ENCODE measurements at regions not wholly inside any gene's neighbourhood (a gene's known extent, or its start where the extent isn't known, plus 50 kb on each side); places are given as distances from the start of the nearest gene placed in this dataset.

DNA sequence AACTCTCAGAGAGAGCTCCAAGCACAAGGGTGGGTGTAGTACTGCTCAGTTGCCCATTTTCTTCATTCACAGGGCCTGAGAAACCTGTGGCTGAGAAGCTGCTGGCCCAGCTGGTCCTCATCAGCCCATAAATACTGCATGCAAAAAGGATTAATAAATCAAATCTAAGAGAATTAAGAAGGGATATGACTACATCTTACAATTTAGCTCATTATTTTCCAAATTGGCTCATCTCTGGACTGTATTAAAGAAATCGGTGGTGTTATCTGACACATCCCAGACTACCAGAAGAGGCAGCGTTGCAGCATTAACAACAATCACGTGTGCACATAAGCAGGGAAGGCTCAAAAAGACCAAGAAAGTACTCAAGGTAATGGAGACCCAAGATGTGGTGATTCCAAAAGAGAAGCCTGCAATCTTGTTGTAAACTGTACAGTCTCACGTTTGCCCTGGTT lies 90.7 kb downstream of the CD24 start:
- 39 to 58% methylated on average over 4 of the region's 4 CpGs for WGBS, 2 donors
- DNase-seq, result no peak
- H3K4me1 ChIP-seq, result no peaks in the 10 kb centered on the region
- no peaks in the 10 kb centered on the region for H3K9me3 ChIP-seq
- intact Hi-C loops (cut with DNase I; ENCODE audit: low total_unique reads), result no loop called here
- no peak overlapping the region for H3K27ac ChIP-seq
- TF ChIP-seq, protein P1, sequence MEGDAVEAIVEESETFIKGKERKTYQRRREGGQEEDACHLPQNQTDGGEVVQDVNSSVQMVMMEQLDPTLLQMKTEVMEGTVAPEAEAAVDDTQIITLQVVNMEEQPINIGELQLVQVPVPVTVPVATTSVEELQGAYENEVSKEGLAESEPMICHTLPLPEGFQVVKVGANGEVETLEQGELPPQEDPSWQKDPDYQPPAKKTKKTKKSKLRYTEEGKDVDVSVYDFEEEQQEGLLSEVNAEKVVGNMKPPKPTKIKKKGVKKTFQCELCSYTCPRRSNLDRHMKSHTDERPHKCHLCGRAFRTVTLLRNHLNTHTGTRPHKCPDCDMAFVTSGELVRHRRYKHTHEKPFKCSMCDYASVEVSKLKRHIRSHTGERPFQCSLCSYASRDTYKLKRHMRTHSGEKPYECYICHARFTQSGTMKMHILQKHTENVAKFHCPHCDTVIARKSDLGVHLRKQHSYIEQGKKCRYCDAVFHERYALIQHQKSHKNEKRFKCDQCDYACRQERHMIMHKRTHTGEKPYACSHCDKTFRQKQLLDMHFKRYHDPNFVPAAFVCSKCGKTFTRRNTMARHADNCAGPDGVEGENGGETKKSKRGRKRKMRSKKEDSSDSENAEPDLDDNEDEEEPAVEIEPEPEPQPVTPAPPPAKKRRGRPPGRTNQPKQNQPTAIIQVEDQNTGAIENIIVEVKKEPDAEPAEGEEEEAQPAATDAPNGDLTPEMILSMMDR (IDR thresholded peaks at IDR 0.05), result no peak
- no peak for TF ChIP-seq POLR2A (IDR thresholded peaks at IDR 0.05)
- no peak overlapping the region for H3K4me3 ChIP-seq
- no peaks in the 10 kb centered on the region for H3K27me3 ChIP-seq
- no peaks in the 10 kb centered on the region for H3K36me3 ChIP-seq (ENCODE audit: low read depth, missing control alignments)

DNA sequence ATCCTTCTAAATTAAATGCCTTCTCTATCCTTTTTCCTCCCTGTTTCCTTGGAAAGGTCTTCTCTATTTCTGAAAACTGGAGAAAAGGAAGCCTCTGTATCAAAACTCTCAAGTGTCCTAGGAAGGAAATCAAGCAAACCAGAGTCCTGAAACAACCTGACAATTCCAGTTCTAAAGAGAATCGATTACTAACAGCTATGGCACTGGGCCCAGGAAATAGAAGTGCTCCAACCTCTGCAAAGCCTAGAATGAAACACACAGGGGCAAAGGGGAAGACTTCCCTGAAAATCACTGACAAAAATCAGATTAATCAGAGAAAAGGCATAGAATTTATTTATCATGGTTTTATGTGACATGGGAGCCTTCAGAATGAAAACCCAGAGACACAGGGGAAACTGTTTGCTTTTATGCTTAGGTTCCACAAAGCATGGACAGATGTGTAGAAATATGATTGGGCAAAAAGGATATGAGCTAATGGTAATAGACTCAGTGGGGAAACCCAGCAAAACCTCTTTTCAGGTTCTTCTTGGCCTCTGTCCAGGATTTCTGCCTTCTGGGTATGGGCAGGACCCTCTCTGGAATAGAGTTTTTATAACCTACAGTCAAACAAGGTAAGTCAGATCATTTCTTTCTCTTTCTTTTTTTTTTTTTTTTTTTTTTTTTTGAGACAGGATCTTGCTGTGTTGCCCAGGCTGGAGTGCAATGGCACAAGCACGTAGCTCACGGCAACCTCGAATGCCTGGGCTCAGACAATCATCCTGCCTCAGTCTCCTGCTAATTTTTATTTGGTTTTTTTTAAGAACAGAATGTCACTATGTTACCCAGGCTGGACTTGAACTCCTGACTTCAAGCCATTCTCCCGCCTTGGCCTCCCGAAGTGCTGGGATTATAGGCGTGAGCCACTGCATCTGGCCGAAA lies 91.7 kb downstream of the CD24 start:
- WGBS, 2 donors, result 92 to 97% methylated on average over 8 of the region's 8 CpGs
- no peak overlapping the region for H3K27ac ChIP-seq
- TF ChIP-seq, protein P1 (IDR thresholded peaks at IDR 0.05), result no peak
- TF ChIP-seq POLR2A (IDR thresholded peaks at IDR 0.05), result no peak

DNA sequence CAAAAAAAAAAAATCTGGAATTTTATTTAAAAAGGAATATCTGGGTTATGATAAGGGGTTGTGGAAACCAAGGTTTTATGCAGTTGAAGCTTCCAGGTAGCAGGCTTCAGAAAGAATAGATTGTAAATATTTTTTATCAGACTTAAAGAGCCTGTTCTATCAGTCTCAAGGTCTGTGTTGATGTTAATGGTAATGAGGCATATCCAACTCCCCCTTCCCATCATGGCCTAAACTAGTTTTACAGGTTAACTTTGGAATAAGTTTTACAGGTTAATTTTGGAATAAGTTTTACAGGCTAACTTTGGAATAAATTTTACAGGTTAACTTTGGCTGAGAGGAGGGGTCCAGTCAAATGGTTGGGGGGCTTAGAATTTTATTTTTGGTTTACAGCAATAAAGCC lies 92.4 kb downstream of the CD24 start:
- TF ChIP-seq, protein P1 (IDR thresholded peaks at IDR 0.05), result no peak
- TF ChIP-seq POLR2A (IDR thresholded peaks at IDR 0.05), result no peak
- Histone ChIP-seq H3K36me3 (ENCODE audit: low read depth, missing control alignments) (no peaks in the 10 kb centered on the region), H3K4me3 (no peak overlapping the region), H3K27me3 (no peaks in the 10 kb centered on the region), H3K9me3 (no peaks in the 10 kb centered on the region), H3K27ac (no peak overlapping the region), H3K4me1 (no peaks in the 10 kb centered on the region)
- intact Hi-C loops (cut with DNase I; ENCODE audit: low total_unique reads), result no loop called here
- no peak for DNase-seq

More for the DNA sequence above, 91.7 kb downstream of the CD24 start:
- Histone ChIP-seq H3K27me3 (no peaks in the 10 kb centered on the region), H3K36me3 (ENCODE audit: low read depth, missing control alignments) (no peaks in the 10 kb centered on the region), H3K4me3 (no peak overlapping the region), H3K9me3 (no peaks in the 10 kb centered on the region), H3K4me1 (no peaks in the 10 kb centered on the region)
- no peak for DNase-seq
- intact Hi-C loops (cut with DNase I; ENCODE audit: low total_unique reads), result no loop called here

DNA sequence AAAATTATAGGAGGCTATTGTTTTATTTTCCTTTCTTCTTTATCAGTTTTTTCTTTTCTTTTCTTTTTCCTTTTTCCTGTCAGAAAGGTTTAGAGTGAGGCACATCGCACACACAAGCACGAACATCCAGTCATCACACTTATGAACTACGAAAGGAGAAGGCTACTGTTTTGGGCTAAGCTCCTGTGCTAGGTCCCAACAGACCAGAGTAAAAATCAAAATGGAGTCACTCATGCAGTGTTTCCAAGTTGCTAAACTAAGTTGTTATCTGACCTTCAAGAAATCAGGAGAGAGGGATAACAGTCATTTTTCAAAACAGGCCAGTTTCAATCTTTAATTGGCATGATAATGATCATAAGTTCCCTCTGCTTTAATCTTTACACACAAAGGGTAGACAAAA lies 93.6 kb downstream of the CD24 start:
- TF ChIP-seq POLR2A (IDR thresholded peaks at IDR 0.05), result no peak
- TF ChIP-seq, protein P1 (IDR thresholded peaks at IDR 0.05), result no peak
- intact Hi-C loops (cut with DNase I; ENCODE audit: low total_unique reads), result no loop called here
- Histone ChIP-seq H3K4me1 (no peaks in the 10 kb centered on the region), H3K36me3 (ENCODE audit: low read depth, missing control alignments) (no peaks in the 10 kb centered on the region), H3K27me3 (no peaks in the 10 kb centered on the region), H3K4me3 (no peak overlapping the region), H3K9me3 (no peaks in the 10 kb centered on the region), H3K27ac (no peak overlapping the region)
- WGBS, 2 donors, result 86 to 91% methylated on average over 3 of the region's 3 CpGs
- no peak for DNase-seq

All from testis (tissue), 2 donors.